IPS-NIHi7 (cell line): ENCODE measurements at regions not wholly inside any gene's neighbourhood (a gene's known extent, or its start where the extent isn't known, plus 50 kb on each side); places are given as distances from the start of the nearest gene placed in this dataset.
"Not testable (repeated sequence)": the region's sequence is repeated elsewhere in the genome, so short reads cannot be mapped to it uniquely, and the experiment has no call there.

Source experiments
- DNase-seq: peaks from one replicate; pipeline ENCODE4 v3.0.0; 2012; ENCODE audit warnings: mixed read lengths; ENCODE audit errors: extremely low spot score

DNA sequence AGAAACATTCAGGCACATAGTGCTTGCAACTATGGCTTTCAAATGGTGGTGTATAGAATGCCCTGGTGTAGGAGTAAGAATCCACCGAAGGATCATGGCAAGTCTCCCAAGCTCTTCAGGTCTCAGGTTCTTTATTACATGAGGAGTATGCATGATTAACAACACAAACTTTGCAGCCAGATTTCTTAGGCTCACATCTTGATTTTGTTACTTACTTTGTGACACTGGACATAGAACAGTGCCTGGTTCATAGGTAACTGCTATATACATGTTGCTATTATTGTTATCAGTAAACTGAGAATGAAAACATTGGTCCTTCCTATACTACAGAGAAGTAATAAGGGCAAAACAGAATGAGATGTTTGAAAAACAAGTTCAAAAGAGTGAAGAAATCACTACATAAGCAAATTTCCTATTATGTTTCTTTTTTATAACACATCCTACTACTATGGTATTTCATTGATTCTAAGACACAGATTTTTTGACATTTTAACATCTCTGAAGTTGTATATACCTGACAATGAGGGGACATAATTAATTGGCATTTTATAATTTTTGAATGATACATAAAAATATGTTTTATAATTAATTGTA is 284.9 kb downstream of the C1D start:
- no peak for DNase-seq

DNA sequence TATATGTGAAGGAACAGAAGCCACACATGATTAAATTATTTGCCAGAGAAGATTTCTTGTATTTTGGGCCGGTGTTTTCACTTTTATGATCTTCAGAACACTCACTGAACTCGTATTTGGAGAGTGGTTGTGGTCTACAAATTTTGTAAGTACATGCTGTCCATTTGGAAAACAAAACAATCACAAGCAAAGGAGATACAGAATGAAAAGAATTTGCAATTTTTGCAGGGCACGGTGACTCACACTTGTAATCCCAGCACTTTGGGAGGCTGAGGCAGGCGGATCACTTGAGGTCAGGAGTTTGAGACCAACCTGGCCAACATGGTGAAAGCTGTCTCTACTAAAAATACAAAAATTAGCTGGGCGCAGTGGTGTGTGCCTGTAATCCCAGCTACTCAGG is 282.0 kb downstream of the C1D start:
- not testable (repeated sequence) for DNase-seq

DNA sequence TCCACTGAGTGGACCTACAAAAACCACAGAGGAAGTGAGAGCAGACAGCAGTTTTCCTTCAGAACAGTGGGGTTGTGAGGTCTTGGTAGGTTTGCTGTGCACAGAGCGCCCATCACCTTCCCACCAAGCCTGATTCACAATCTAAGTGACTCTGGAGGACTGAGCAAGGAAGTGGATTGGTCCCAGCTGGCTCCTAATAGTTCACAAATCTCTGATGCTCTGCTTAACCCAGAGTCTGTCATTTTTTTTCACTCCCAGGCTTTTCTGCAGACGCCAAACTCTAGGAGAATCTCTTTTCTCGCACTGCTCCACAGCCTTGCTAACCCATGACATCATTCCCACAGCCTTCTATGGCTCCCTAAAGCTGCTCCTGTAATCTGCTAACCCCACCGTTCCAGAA is 280.4 kb downstream of the C1D start:
- no peak for DNase-seq

DNA sequence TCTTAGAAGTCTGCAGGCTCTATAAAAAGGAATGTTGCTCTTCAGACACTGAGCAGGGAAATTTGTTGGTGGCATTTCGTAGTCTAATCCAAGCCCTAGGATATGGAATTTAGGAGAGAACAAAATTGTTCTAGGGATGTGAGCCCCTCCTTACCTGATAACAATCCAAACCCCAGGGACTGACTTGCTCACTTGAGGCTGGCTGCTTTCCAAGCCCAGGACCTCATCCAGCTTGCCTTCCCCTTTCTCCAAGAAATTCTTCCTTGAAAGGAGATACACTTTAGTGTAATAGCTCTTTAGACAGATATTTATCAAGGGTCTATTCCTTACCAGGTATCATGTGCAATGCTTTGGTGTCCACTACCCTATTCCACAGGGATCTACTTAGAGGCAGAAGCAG is 279.8 kb downstream of the C1D start:
- DNase-seq: no peak

- no peak for DNase-seq
These were observed 272.2 kb downstream of the C1D start for GRCh38 chr2:67790622-67791021.

- DNase-seq: no peak
These were observed 270.6 kb downstream of the C1D start for GRCh38 chr2:67792191-67792590.

- no peak for DNase-seq
These were observed 270.1 kb downstream of the C1D start for GRCh38 chr2:67792681-67793091.

DNA sequence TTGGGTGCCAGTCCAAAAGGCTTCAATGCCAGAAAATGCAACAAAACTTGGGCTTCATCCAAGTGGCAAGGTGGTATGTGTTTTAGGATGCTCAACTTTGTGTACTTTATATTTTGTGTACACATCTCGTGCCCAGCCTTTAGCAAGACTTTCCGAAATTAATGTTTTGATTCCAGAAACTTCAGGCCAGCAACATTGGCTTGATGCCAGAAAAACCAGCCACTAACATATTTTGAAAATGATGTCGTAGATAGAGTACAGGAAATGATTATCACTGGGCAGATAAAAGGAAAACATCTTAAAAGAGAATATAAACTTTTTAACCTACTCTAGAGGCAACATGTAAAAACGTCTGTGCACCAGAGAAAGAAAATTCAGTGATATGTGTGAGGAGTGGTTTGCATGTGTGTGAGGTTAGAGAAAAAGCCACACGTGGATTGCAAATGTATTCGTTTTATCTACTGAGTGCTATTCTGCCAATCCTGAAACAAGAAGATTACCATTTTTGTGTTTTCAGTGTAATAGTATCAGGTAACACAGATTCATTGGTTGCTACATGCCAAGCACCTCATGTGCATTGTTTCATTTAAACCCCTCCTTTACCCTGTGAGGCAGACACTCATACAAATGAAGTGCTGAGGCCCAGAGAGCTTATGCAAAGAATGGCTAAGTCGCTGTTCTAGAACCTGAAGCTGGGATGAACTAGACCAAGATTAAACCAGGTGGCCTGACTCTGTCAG is 264.8 kb downstream of the C1D start:
- no peak for DNase-seq

- no peak for DNase-seq
These were observed 264.2 kb downstream of the C1D start for GRCh38 chr2:67798541-67799160.

DNA sequence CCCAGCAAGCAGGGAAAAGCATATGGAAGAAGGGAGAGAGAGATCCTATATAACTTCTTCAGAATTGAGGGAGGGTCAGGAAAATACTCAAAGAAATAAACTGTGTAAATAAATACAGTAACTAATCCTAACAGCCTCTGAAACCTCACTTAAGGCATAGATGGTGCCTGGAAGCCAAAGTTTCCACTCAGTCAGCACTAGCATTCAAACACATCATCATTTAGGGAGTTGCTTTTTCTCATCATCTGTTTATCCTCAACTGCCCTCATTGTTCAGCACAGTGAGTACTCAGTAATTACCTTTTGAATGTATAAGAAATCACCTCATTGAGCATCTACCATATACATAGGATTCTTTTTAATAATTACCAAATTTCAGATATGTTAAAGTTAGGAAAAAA is 262.9 kb downstream of the C1D start:
- no peak for DNase-seq

DNA sequence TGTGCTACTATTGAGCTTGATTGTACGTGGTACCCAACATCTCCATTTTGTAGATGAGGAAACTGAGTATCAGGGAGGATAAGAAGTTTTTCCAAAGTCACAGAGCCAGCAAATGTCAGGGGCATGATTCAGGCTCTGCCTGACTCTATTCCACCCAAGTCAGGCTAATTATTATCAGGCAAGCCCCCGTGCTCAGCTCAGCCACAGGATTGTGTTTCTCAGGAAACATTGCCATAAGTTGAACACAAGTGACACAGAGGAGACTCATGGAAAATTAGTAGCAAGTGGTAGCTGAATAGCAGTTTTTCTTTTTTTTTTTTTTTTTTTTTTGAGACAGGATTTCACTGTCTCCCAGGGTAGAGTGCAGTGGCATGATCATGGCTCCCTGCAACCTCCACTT is 260.5 kb downstream of the C1D start:
- DNase-seq: no peak

GRCh38 chr2:67802824-67803223 is 260.0 kb downstream of the C1D start:
- DNase-seq: no peak

GRCh38 chr2:67806816-67807215 is 256.0 kb downstream of the C1D start:
- no peak for DNase-seq

DNA sequence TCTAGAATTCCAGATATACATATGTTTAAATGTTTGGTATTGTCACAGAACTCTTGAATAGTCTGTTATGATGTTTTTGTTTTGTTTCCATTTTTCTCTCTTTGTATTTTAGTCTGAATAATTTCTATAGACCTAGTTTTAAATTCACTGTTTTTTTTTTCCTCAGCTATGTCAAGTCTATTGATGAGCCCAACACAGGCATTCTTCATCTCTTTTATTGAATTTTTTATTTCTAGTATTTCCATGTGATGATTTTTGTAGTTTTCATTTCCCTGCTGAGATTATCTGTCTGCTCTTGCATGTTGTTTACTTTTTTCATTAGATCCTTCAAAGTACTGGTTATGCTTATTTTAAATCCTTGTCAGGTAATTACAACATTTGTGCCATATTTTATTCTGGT is 254.7 kb downstream of the C1D start:
- no peak for DNase-seq

DNA sequence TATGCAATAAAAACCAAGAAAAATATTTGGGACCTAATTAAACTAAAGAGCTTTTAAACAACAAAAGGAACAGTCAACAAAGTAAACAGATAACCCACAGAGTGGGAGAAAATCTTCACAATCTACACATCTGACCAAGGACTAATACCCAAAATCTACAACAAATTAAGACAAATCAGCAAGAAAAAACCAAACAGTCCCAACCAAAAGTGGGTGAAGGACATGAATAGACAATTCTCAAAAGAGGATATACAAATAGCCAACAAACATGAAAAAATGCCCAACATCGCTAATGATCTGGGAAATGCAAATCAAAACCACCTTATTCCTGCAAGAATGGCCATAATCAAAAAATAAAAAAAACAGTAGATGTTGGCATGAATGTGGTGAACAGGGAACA is 250.1 kb downstream of the C1D start:
- no peak for DNase-seq

GRCh38 chr2:67823726-67824125 is 239.1 kb downstream of the C1D start:
- no peak for DNase-seq

DNA sequence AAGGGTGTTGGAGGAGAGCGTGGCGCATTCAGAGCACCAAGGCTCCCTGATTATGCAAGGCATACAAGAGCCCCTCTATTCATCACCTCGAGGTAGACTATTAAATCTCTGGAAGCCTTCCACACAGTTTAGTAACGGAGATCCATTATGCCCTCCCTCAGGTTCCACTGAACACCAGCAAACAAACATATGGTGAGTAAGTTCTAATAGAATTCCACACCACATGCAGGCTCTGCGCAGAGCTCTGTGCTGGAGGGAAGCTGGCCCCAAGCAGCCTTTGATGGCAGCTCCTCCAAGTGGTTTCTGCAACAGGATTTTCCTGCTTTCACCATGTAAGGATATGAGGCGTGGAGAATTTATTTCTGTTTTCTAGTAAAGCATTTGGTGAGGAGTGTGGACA is 238.6 kb downstream of the C1D start:
- no peak for DNase-seq

DNA sequence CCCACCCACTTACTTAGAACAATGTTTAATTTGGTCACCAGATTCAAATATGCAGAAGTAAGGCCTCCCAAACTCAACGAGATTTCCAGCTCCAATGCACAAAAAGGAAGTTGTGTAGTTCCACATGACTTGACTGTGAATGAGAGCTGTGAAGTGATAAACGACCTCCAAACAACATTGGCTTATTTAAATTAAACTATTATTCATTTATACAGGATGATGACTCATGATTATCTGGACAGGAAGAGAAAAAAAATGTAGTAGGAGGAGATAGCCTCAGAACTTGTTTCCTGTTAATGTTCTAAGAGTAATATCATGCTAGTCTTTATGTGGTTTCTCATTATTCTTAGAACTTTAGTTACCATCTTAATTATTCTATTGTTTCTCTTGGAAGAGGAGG is 237.3 kb downstream of the C1D start:
- no peak for DNase-seq

DNA sequence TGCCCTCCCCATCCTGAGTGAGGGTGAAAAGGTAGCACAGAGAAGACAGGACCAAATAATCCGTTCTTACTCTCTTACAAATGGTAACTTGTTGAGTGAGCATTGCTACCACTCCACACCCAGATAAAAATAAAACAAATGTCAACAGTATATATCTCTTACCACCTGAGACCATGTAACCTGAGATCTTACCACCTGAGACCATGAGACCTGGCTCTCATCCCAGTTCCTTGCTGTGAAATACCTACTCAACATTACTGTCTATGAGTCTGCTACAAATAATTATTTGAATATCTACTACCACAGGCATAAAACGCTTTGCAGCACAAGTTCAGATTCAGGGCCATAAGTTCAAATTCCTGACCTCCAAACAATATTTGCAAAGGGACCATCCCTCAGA is 234.7 kb downstream of the C1D start:
- DNase-seq: no peak

DNA sequence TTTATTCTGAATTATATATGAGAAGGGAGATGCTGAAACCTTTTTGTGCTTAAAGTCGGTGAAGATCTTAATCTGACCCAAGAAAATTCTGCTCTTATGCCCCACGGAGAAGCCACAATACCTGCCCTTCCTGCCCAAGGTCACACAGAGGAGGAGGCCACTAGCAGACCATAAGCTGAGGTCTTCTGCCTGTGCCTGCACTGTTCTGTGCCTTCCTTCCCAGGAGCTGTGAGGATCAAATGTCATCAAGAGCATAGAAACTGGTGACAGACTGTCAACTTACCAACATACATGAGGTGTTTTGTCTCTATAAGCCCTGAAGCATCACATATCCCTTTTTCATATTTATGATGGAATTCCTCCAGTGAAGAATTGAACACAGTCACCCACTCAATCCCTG is 233.3 kb downstream of the C1D start:
- no peak for DNase-seq

DNA sequence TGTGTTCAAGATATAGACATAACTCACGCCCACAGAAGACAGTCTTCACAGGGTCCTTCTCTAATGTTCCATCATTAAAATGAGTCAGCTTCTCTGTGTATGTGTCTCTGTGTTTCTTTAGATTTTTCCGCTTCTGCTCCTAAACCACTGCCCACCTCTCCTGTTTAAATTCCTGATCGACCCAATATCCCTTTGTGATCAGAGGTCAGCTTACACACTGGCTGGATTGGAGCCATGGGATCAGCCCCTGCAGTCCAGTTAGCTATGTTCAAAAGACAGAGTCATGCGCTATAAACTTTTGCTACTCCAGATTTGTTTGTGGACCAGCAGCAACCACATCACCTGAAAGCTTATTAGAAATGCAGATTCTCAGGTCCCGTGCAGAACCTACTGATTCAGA is 229.2 kb downstream of the C1D start:
- no peak for DNase-seq

DNA sequence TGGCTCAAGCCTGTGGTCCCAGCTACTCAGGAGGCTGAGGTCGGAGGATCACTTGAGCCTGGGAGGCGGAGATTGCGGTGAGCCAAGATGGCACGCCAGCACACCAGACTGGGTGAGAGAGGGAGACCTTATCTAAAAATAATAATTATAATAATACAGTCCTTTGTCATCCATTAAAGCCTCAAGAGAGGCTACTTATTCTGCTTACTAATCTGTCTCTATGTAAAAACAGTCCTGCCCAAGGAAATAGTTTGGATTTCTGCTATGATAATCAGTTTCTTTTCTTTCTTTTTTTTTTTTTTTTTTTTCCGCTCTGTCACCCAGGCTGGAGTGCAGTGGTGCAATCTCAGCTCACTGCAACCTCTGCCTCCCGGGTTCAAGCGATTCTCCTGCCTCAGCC is 228.3 kb downstream of the C1D start:
- no peak for DNase-seq

DNA sequence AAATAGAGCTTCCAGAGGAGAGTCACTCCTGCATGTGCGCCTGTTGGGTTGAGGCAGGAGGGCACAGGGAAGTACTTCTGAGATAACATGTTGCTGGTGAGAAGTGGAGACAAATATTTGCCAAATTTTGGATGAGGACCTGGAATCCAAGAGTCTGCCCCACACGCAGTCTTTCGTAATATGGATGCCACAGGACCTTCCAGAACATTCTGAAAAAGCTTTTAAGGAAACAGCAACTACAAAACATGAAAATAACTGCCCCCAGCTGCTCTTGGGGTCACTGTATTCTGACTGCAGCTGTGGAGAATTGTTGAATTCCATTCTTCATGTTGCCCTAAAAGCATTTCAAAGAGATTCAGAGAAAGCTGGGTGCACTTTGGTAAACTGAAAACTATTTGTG is 227.5 kb downstream of the C1D start:
- DNase-seq: no peak
